Upper lobe of left lung (tissue), 6 donors: ENCODE measurements at regions not wholly inside any gene's neighbourhood (a gene's known extent, or its start where the extent isn't known, plus 50 kb on each side); places are given as distances from the start of the nearest gene placed in this dataset.

ENCODE experiments used
- ATAC-seq, 2 donors: fragments of 200-7000 bp; cut with Tn5 transposase; one replicate each; pipeline ENCODE4 v1.9.1; 2022; ENCODE audit warnings: mild to moderate bottlenecking in 2 of 2, moderate library complexity in 2 of 2; ENCODE audit not compliant: low FRiP score in 2 of 2
- DNase-seq, 2 donors: peaks; one replicate each; pipeline ENCODE4 v3.0.0-alpha.2; 2019 to 2020
- H3K27ac ChIP-seq, 4 donors: fragments of 200-600 bp; sonication (generic); one replicate each; pipeline ENCODE4 v1.5.1; 2016 to 2019
- H3K27me3 ChIP-seq, 4 donors: fragments of 200-600 bp; sonication (generic); one replicate each; pipeline ENCODE4 v1.5.1; 2017 to 2019
- H3K36me3 ChIP-seq, 4 donors: fragments of 200-600 bp; sonication (generic); one replicate each; pipeline ENCODE4 v1.5.1; 2016 to 2019
- H3K4me1 ChIP-seq, 4 donors: fragments of 200-600 bp; sonication (generic); one replicate each; pipeline ENCODE4 v1.5.1; 2018 to 2019
- H3K4me3 ChIP-seq, 4 donors: fragments of 200-600 bp; sonication (generic); one replicate each; pipeline ENCODE4 v1.5.1; 2017 to 2019; ENCODE audit warnings: mild to moderate bottlenecking in 2 of 4, moderate library complexity in 1 of 4
- H3K9me3 ChIP-seq, 4 donors: fragments of 200-600 bp; sonication (generic); one replicate each; pipeline ENCODE4 v1.5.1; 2018 to 2019
- CTCF ChIP-seq, 6 experiments: fragments of 450-650 bp in 4 of 6; fragments of 200-600 bp in 2 of 6; sonication (generic) in 2 of 6; IDR thresholded peaks; one replicate each; pipeline ENCODE4 v1.5.1; 2016 to 2019; ENCODE audit warnings: antibody characterized with exemption in 6 of 6
- EP300 ChIP-seq, 4 donors: sonication (generic); formaldehyde crosslinking; IDR thresholded peaks; one replicate each; pipeline ENCODE4 v1.5.1; 2017; ENCODE audit warnings: antibody characterized with exemption in 4 of 4, control low read depth in 2 of 4
- POLR2A ChIP-seq, 4 donors: fragments of 450-650 bp; IDR thresholded peaks; one replicate each; pipeline ENCODE4 v1.5.1; 2016 to 2017; ENCODE audit warnings: antibody characterized with exemption in 4 of 4, mild to moderate bottlenecking in 2 of 4
- POLR2AphosphoS5 ChIP-seq, 2 donors: sonication (generic); formaldehyde crosslinking; IDR thresholded peaks; one replicate each; pipeline ENCODE4 v1.5.1; 2017; ENCODE audit warnings: antibody characterized with exemption in 2 of 2
- WGBS, 2 donors: methylation state at CpG; one replicate each; pipeline ENCODE4 v1.1.5; 2017 to 2018; 5-methylcytosine and 5-hydroxymethylcytosine counted together
- donor health status: DM: no; HTN: no; CAD: no; lungs with moderate emphysema.
- donor health status: DM: no; HTN: yes; CAD: no; lungs with severe emphysema.

- H3K36me3 ChIP-seq = no peaks in the 10 kb centered on the region
- TF ChIP-seq POLR2A (IDR thresholded peaks at IDR 0.05) (no peak), POLR2AphosphoS5 (IDR thresholded peaks at IDR 0.05) (no peak), EP300 (IDR thresholded peaks at IDR 0.05) (no peak), CTCF (IDR thresholded peaks at IDR 0.05) (no peak)
- no peaks in the 10 kb centered on the region for H3K27me3 ChIP-seq
- H3K27ac ChIP-seq = no peak overlapping the region
- ATAC-seq (no peak), DNase-seq (no peak)
- no peak overlapping the region for H3K4me3 ChIP-seq
- no peaks in the 10 kb centered on the region for H3K9me3 ChIP-seq
- no peaks in the 10 kb centered on the region for H3K4me1 ChIP-seq
- 26 to 31% methylated on average over 1 of the region's 1 CpG for WGBS, 2 donors
These were observed 627.4 kb upstream of the NDST4 start for GRCh38 chr4:115740806-115741205.

- no peaks in the 10 kb centered on the region for H3K9me3 ChIP-seq
- DNase-seq (no peak), ATAC-seq (no peak)
- H3K4me3 ChIP-seq = no peak overlapping the region
- TF ChIP-seq EP300 (IDR thresholded peaks at IDR 0.05) = no peak
- no peak for TF ChIP-seq CTCF (IDR thresholded peaks at IDR 0.05)
- no peak for TF ChIP-seq POLR2AphosphoS5 (IDR thresholded peaks at IDR 0.05)
- no peak for TF ChIP-seq POLR2A (IDR thresholded peaks at IDR 0.05)
- no peaks in the 10 kb centered on the region for H3K27me3 ChIP-seq
- H3K27ac ChIP-seq = no peak overlapping the region
- H3K4me1 ChIP-seq = no peaks in the 10 kb centered on the region
- WGBS, 2 donors = 76 to 84% methylated on average over 5 of the region's 5 CpGs
- no peaks in the 10 kb centered on the region for H3K36me3 ChIP-seq
These were observed 616.4 kb upstream of the NDST4 start for GRCh38 chr4:115729739-115730266.

- no peaks in the 10 kb centered on the region for H3K27me3 ChIP-seq
- TF ChIP-seq POLR2AphosphoS5 (IDR thresholded peaks at IDR 0.05) (no peak), CTCF (IDR thresholded peaks at IDR 0.05) (no peak), EP300 (IDR thresholded peaks at IDR 0.05) (no peak), POLR2A (IDR thresholded peaks at IDR 0.05) (no peak)
- 92% methylated on average over 3 of the region's 3 CpGs for WGBS, 2 donors
- H3K9me3 ChIP-seq = no peaks in the 10 kb centered on the region
- no peaks in the 10 kb centered on the region for H3K36me3 ChIP-seq
- H3K27ac ChIP-seq = no peak overlapping the region
- no peaks in the 10 kb centered on the region for H3K4me1 ChIP-seq
- DNase-seq (no peak), ATAC-seq (no peak)
- H3K4me3 ChIP-seq = no peak overlapping the region
These were observed 610.2 kb upstream of the NDST4 start for GRCh38 chr4:115723621-115724020.

- Histone ChIP-seq H3K4me3 (no peak overlapping the region), H3K9me3 (no peaks in the 10 kb centered on the region), H3K4me1 (no peaks in the 10 kb centered on the region), H3K36me3 (no peaks in the 10 kb centered on the region), H3K27ac (no peak overlapping the region), H3K27me3 (no peaks in the 10 kb centered on the region)
- ATAC-seq = no peak
- WGBS, 2 donors = 74 to 79% methylated on average over 1 of the region's 1 CpG
- no peak for DNase-seq
- no peak for TF ChIP-seq CTCF (IDR thresholded peaks at IDR 0.05)
- TF ChIP-seq POLR2AphosphoS5 (IDR thresholded peaks at IDR 0.05) = no peak
- no peak for TF ChIP-seq EP300 (IDR thresholded peaks at IDR 0.05)
- no peak for TF ChIP-seq POLR2A (IDR thresholded peaks at IDR 0.05)
These were observed 607.2 kb upstream of the NDST4 start for GRCh38 chr4:115720611-115721010.

- TF ChIP-seq POLR2A (IDR thresholded peaks at IDR 0.05) = no peak
- TF ChIP-seq EP300 (IDR thresholded peaks at IDR 0.05) = no peak
- no peaks in the 10 kb centered on the region for H3K4me1 ChIP-seq
- no peak overlapping the region for H3K4me3 ChIP-seq
- H3K27ac ChIP-seq = no peak overlapping the region
- DNase-seq (no peak), ATAC-seq (no peak)
- WGBS, 2 donors = 45 to 58% methylated on average over 2 of the region's 2 CpGs
- H3K36me3 ChIP-seq = no peaks in the 10 kb centered on the region
- no peaks in the 10 kb centered on the region for H3K9me3 ChIP-seq
- no peaks in the 10 kb centered on the region for H3K27me3 ChIP-seq
These were observed 598.2 kb upstream of the NDST4 start for GRCh38 chr4:115711575-115711974.
